Stomach (tissue), 4 donors: ENCODE measurements at regions not wholly inside any gene's neighbourhood (a gene's known extent, or its start where the extent isn't known, plus 50 kb on each side); places are given as distances from the start of the nearest gene placed in this dataset.

Source experiments
- CTCF ChIP-seq, 7 experiments: fragments of 450-650 bp in 4 of 7; fragments of 200-600 bp in 3 of 7; sonication (generic) in 3 of 7; IDR thresholded peaks; one replicate each; pipeline ENCODE4 v1.5.1; 2016 to 2019; ENCODE audit warnings: antibody characterized with exemption in 7 of 7, control low read depth in 2 of 7, mild to moderate bottlenecking in 1 of 7
- EP300 ChIP-seq: sonication (generic); formaldehyde crosslinking; IDR thresholded peaks from one replicate; pipeline ENCODE4 v1.6.1; 2017; ENCODE audit warnings: antibody characterized with exemption
- POLR2A ChIP-seq, 4 donors: fragments of 450-650 bp; IDR thresholded peaks; one replicate each; pipeline ENCODE4 v1.6.1; 2016; ENCODE audit warnings: antibody characterized with exemption in 4 of 4, control low read depth in 2 of 4, mild to moderate bottlenecking in 1 of 4, moderate library complexity in 1 of 4
- POLR2AphosphoS5 ChIP-seq, 3 donors: sonication (generic); formaldehyde crosslinking; IDR thresholded peaks; one replicate each; pipeline ENCODE4 v1.6.1; 2016; ENCODE audit warnings: antibody characterized with exemption in 3 of 3

DNA sequence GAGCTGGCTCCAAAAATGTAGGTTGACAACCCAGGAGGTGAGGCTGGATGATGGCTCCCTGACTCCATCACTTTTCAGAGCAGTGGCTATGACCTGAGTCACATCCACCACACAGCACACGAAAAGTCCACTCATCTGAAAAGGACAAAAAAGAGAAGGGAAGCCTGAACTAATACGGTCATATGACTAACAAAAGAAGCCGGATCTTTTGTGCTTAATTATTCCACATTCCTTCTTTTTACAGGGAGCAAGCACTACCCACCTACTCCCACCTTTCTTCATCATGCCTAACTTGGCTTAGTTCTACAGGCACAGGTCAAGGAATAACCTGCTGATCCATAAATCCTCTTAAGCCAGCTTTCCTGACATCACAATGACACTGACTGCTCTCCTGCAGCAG is 601.3 kb upstream of the MIR17HG start:
- TF ChIP-seq CTCF (IDR thresholded peaks at IDR 0.05) (no peak), EP300 (no peak), POLR2A (IDR thresholded peaks at IDR 0.05) (no peak), POLR2AphosphoS5 (IDR thresholded peaks at IDR 0.05) (no peak)
